Progenitor cell of endocrine pancreas (in vitro differentiated cells): ENCODE measurements at regions not wholly inside any gene's neighbourhood (a gene's known extent, or its start where the extent isn't known, plus 50 kb on each side); places are given as distances from the start of the nearest gene placed in this dataset.

Experiments
- DNase-seq: peaks from one replicate; pipeline ENCODE4 v3.0.0; 2021; ENCODE audit warnings: low spot score; ENCODE audit not compliant: unreplicated experiment
- H3K27ac Mint-ChIP-seq: 2 replicates; pipeline ENCODE4 v1.8.0; 2021; ENCODE audit warnings: mild to moderate bottlenecking, moderate library complexity, mixed read lengths
- H3K27me3 Mint-ChIP-seq: 2 replicates; pipeline ENCODE4 v1.8.0; 2021; ENCODE audit warnings: mixed read lengths
- H3K36me3 Mint-ChIP-seq: 2 replicates; pipeline ENCODE4 v1.8.0; 2022; ENCODE audit warnings: mixed read lengths; ENCODE audit not compliant: insufficient read depth
- H3K4me1 Mint-ChIP-seq: 2 replicates; pipeline ENCODE4 v1.8.0; 2021; ENCODE audit warnings: low read depth, mixed read lengths
- H3K4me3 Mint-ChIP-seq: 2 replicates; pipeline ENCODE4 v1.8.0; 2021; ENCODE audit warnings: low read depth, mild to moderate bottlenecking, moderate library complexity, mixed read lengths
- H3K9me3 Mint-ChIP-seq: 2 replicates; pipeline ENCODE4 v1.8.0; 2021; ENCODE audit warnings: low read depth, mixed read lengths
- TF ChIP-seq, protein P1 (sequence below): fragments of 200-600 bp; sonication (generic); IDR thresholded peaks from one replicate; pipeline ENCODE4 v1.5.0; 2021; ENCODE audit warnings: antibody characterized with exemption, mild to moderate bottlenecking; ENCODE audit not compliant: unreplicated experiment

GRCh38 chr2:150561076-150561475 is 73.6 kb upstream of the RND3 start:
- H3K36me3 Mint-ChIP-seq, result no peaks in the 10 kb centered on the region
- H3K4me1 Mint-ChIP-seq, result no peaks in the 10 kb centered on the region
- no peak overlapping the region for H3K4me3 Mint-ChIP-seq
- TF ChIP-seq, protein P1, sequence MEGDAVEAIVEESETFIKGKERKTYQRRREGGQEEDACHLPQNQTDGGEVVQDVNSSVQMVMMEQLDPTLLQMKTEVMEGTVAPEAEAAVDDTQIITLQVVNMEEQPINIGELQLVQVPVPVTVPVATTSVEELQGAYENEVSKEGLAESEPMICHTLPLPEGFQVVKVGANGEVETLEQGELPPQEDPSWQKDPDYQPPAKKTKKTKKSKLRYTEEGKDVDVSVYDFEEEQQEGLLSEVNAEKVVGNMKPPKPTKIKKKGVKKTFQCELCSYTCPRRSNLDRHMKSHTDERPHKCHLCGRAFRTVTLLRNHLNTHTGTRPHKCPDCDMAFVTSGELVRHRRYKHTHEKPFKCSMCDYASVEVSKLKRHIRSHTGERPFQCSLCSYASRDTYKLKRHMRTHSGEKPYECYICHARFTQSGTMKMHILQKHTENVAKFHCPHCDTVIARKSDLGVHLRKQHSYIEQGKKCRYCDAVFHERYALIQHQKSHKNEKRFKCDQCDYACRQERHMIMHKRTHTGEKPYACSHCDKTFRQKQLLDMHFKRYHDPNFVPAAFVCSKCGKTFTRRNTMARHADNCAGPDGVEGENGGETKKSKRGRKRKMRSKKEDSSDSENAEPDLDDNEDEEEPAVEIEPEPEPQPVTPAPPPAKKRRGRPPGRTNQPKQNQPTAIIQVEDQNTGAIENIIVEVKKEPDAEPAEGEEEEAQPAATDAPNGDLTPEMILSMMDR, result no peak
- H3K27me3 Mint-ChIP-seq, result no peaks in the 10 kb centered on the region
- H3K9me3 Mint-ChIP-seq, result no peaks in the 10 kb centered on the region
- DNase-seq, result no peak
- no peak overlapping the region for H3K27ac Mint-ChIP-seq

DNA sequence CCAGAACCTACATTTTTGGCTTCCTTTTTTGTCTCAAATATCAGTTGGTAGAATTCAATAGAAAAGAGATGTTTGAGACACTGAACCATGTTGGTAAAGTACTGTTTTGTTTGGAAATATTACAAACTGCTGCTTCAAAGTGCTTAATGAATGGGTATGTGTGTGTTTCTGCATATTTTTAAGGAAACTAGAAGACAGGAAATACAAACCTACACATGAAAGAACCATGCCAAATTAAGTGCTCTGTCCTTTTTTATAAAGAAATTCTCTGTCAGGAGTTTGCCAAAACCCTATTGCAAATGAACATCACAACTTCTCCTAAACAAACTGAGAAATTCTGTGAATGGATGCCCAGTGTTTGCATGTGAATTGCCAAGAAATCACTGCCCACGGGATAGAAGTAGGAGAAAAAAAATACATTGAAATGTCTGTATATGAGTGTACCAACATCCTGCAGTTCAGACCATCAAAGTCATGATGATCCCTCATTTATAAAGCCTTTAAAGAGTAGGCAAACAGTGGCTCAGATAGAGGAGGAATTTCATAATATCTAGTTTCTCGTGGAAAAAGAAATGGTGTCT is 69.6 kb upstream of the RND3 start:
- H3K4me3 Mint-ChIP-seq, result no peak overlapping the region
- H3K27ac Mint-ChIP-seq, result no peak overlapping the region
- DNase-seq, result no peak
- TF ChIP-seq, protein P1, result no peak
- H3K4me1 Mint-ChIP-seq, result no peaks in the 10 kb centered on the region
- no peaks in the 10 kb centered on the region for H3K36me3 Mint-ChIP-seq
- H3K27me3 Mint-ChIP-seq, result no peaks in the 10 kb centered on the region
- no peaks in the 10 kb centered on the region for H3K9me3 Mint-ChIP-seq

DNA sequence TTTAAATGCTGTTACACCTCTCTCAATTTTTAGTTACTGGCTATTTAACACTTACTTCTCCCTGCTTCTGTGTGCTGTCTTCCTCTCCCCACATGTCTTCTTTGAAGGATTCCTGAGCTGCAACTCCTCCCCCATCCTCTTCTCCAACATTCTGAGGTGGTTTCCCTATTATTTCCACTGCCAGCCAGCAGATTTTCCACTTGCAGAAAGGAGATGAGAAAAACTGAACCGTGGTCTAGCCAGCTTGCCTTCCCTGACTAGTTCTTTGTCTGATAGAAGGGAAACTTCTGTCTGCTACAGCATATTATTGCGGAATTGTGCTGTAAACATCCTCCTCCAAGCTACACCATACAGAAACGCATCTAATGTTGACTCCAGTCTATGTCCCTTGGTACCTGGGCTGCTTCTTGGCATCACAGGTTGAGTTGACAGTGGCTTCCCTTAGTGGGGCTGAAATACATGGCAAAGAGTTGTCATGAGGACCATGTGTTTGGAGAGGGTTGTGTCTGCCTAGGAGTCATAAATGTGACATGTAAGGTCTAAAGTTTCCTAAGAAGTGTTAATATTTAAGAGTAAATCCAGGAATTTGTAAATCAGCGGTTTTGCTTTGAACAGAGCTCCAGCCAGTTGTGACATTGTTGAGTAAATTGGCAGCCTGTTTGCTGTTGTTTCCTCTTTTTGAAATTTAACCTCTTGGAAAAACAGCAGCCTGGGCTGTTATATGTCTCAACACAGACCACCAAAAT is 68.3 kb upstream of the RND3 start:
- Mint-ChIP-seq H3K27me3 (no peaks in the 10 kb centered on the region), H3K4me3 (no peak overlapping the region), H3K9me3 (no peaks in the 10 kb centered on the region), H3K36me3 (no peaks in the 10 kb centered on the region), H3K4me1 (no peaks in the 10 kb centered on the region), H3K27ac (no peak overlapping the region)
- DNase-seq, result no peak
- TF ChIP-seq, protein P1, result no peak

GRCh38 chr2:150554046-150554445 is 66.6 kb upstream of the RND3 start:
- Mint-ChIP-seq H3K27ac (no peak overlapping the region), H3K4me1 (no peaks in the 10 kb centered on the region), H3K4me3 (no peak overlapping the region), H3K36me3 (no peaks in the 10 kb centered on the region), H3K9me3 (no peaks in the 10 kb centered on the region), H3K27me3 (no peaks in the 10 kb centered on the region)
- TF ChIP-seq, protein P1, result no peak
- no peak for DNase-seq

GRCh38 chr2:150552041-150552820 is 64.8 kb upstream of the RND3 start:
- Mint-ChIP-seq H3K36me3 (no peaks in the 10 kb centered on the region), H3K9me3 (no peaks in the 10 kb centered on the region), H3K4me1 (no peaks in the 10 kb centered on the region), H3K27me3 (no peaks in the 10 kb centered on the region), H3K4me3 (no peak overlapping the region), H3K27ac (no peak overlapping the region)
- DNase-seq, result no peak
- TF ChIP-seq, protein P1, result no peak
